H1 (cell line): ENCODE measurements at regions not wholly inside any gene's neighbourhood (a gene's known extent, or its start where the extent isn't known, plus 50 kb on each side); places are given as distances from the start of the nearest gene placed in this dataset.

Experiments
- CTCF ChIA-PET: fragments of 300-600 bp; sonication (Branson Sonifier 250); formaldehyde crosslinking; loops from one replicate; lab custom pipeline; 2021; ENCODE audit not compliant: partially characterized antibody; lab: Charles Lee
- POLR2A ChIA-PET: fragments of 300-600 bp; sonication (Branson Sonifier 250); formaldehyde crosslinking; loops from one replicate; lab custom pipeline; 2021; ENCODE audit warnings: inconsistent platforms; ENCODE audit not compliant: partially characterized antibody; lab: Charles Lee
- DNase-seq, 2 experiments: peaks; one replicate each; pipeline versions ENCODE4 v3.0.0 to v3.0.0-alpha.2; 2010 to 2022; ENCODE audit warnings: low spot score in 2 of 2, low read depth in 1 of 2, mixed read lengths in 1 of 2
- FAIRE-seq: peaks from 2 replicates; lab custom pipeline; 2011; peaks lifted over from hg19 to GRCh38; lab: Jason Lieb, UNC
- H2AFZ ChIP-seq: 2 replicates; pipeline ENCODE4 v1.8.1; 2012; ENCODE audit warnings: low read length, inconsistent platforms
- H2AK5ac ChIP-seq: 2 replicates; pipeline ENCODE4 v1.6.1; 2013; ENCODE audit warnings: low read depth, low read length
- H2BK120ac ChIP-seq: replicated peaks from 2 replicates; pipeline ENCODE3; 2013; ENCODE audit warnings: low read depth, low read length, inconsistent platforms
- H2BK12ac ChIP-seq: 2 replicates; pipeline ENCODE4 v1.6.1; 2013; ENCODE audit warnings: low read depth, low read length
- H2BK15ac ChIP-seq: 2 replicates; pipeline ENCODE4 v1.6.1; 2013; ENCODE audit warnings: low read length
- H2BK20ac ChIP-seq: 2 replicates; pipeline ENCODE4 v1.6.1; 2013; ENCODE audit warnings: low read length
- H2BK5ac ChIP-seq: 2 replicates; pipeline ENCODE4 v1.6.1; 2013; ENCODE audit warnings: low read depth, low read length
- H3K14ac ChIP-seq: 2 replicates; pipeline ENCODE4 v1.6.1; 2013; ENCODE audit warnings: inconsistent platforms; ENCODE audit not compliant: insufficient read length
- H3K18ac ChIP-seq: 2 replicates; pipeline ENCODE4 v1.6.1; 2013; ENCODE audit warnings: low read length; ENCODE audit errors: extremely low read depth
- H3K23ac ChIP-seq: 2 replicates; pipeline ENCODE4 v1.6.1; 2013; ENCODE audit warnings: inconsistent platforms; ENCODE audit not compliant: insufficient read length
- H3K23me2 ChIP-seq: 2 replicates; pipeline ENCODE4 v1.6.1; 2013; ENCODE audit warnings: low read depth, low read length
- H3K27ac ChIP-seq: 2 replicates; pipeline ENCODE4 v1.6.1; 2011; ENCODE audit warnings: low read depth, low read length, inconsistent platforms
- H3K27me3 ChIP-seq, 4 experiments: replicated peaks in 1 of 4; 1 replicate in 1 of 4; 2 replicates in 3 of 4; pipeline versions ENCODE4 v1.6.1 to v1.8.1; 2011 to 2013; ENCODE audit warnings: low read length in 3 of 4, mild to moderate bottlenecking in 3 of 4, inconsistent platforms in 2 of 4, mixed read lengths in 2 of 4, moderate library complexity in 1 of 4; ENCODE audit not compliant: control insufficient read depth in 3 of 4, insufficient read depth in 3 of 4; ENCODE audit errors: extremely low read depth in 1 of 4
- H3K36me3 ChIP-seq, 4 experiments: 2 replicates each; pipeline versions ENCODE4 v1.6.1 to v1.8.1; 2011 to 2013; ENCODE audit warnings: mild to moderate bottlenecking in 4 of 4, low read length in 3 of 4, moderate library complexity in 2 of 4, control low read depth in 1 of 4, inconsistent platforms in 1 of 4; ENCODE audit not compliant: insufficient read depth in 4 of 4, control insufficient read depth in 2 of 4
- H3K4ac ChIP-seq: replicated peaks from 2 replicates; pipeline ENCODE3; 2013; ENCODE audit warnings: low read length, low read depth, mixed read lengths, inconsistent platforms; ENCODE audit not compliant: insufficient read length
- H3K4me1 ChIP-seq, 4 experiments: replicated peaks in 1 of 4; 1 replicate in 1 of 4; 2 replicates in 3 of 4; pipeline versions ENCODE4 v1.6.1 to v1.8.1; 2011 to 2013; ENCODE audit warnings: low read length in 3 of 4, inconsistent platforms in 2 of 4, mixed read lengths in 1 of 4; ENCODE audit not compliant: insufficient read depth in 4 of 4, control insufficient read depth in 3 of 4
- H3K4me2 ChIP-seq, 2 experiments: 2 replicates each; pipeline versions ENCODE4 v1.6.1 to v1.8.1; 2011 to 2013; ENCODE audit warnings: low read depth in 2 of 2, low read length in 2 of 2, control low read depth in 1 of 2, inconsistent platforms in 1 of 2, mild to moderate bottlenecking in 1 of 2; ENCODE audit not compliant: insufficient read depth in 1 of 2
- H3K4me3 ChIP-seq, 4 experiments: fragments of 200-600, 300-600 bp in 1 of 4; sonication (generic), shearing (Covaris generic), sonication (Bioruptor Twin) in 1 of 4; 2 replicates each; pipeline versions ENCODE4 v1.5.1 to v1.8.1; 2011 to 2016; ENCODE audit warnings: low read length in 4 of 4, low read depth in 3 of 4, control low read depth in 2 of 4, inconsistent platforms in 2 of 4, mild to moderate bottlenecking in 2 of 4, mixed read lengths in 1 of 4, moderate library complexity in 1 of 4; ENCODE audit not compliant: insufficient read depth in 2 of 4; ENCODE audit errors: extremely low read depth in 1 of 4
- H3K56ac ChIP-seq: replicated peaks from 2 replicates; pipeline ENCODE3; 2013; ENCODE audit warnings: low read depth, mild to moderate bottlenecking, mixed read lengths, low read length, inconsistent platforms; ENCODE audit not compliant: insufficient read length
- H3K79me1 ChIP-seq: 2 replicates; pipeline ENCODE4 v1.6.1; 2013; ENCODE audit warnings: low read depth, low read length, control low read depth
- H3K79me2 ChIP-seq, 2 experiments: 2 replicates each; pipeline versions ENCODE4 v1.6.1 to v1.8.1; 2012 to 2013; ENCODE audit warnings: low read length in 2 of 2, mild to moderate bottlenecking in 2 of 2, inconsistent platforms in 1 of 2; ENCODE audit not compliant: insufficient read depth in 2 of 2, control insufficient read depth in 1 of 2
- H3K9ac ChIP-seq, 4 experiments: replicated peaks in 1 of 4; 1 replicate in 1 of 4; 2 replicates in 3 of 4; pipeline versions ENCODE4 v1.6.1 to v1.8.1; 2011 to 2013; ENCODE audit warnings: low read depth in 3 of 4, low read length in 3 of 4, control low read depth in 2 of 4, mild to moderate bottlenecking in 2 of 4, moderate library complexity in 2 of 4, inconsistent platforms in 1 of 4; ENCODE audit errors: extremely low read depth in 1 of 4
- H3K9me3 ChIP-seq, 2 experiments: 2 replicates each; pipeline versions ENCODE4 v1.6.1 to v1.8.1; 2012 to 2013; ENCODE audit warnings: mild to moderate bottlenecking in 2 of 2, moderate library complexity in 2 of 2, control low read depth in 1 of 2, inconsistent platforms in 1 of 2, low read depth in 1 of 2, low read length in 1 of 2, mixed read lengths in 1 of 2; ENCODE audit not compliant: insufficient read depth in 2 of 2
- H4K20me1 ChIP-seq, 2 experiments: replicated peaks in 1 of 2; 2 replicates each; pipeline versions ENCODE3 to v1.8.1; 2011 to 2013; ENCODE audit warnings: inconsistent platforms in 2 of 2, low read length in 2 of 2, mild to moderate bottlenecking in 1 of 2; ENCODE audit not compliant: insufficient read depth in 2 of 2, control insufficient read depth in 1 of 2
- H4K5ac ChIP-seq: 2 replicates; pipeline ENCODE4 v1.6.1; 2013; ENCODE audit warnings: low read length, low read depth, mixed read lengths, inconsistent platforms; ENCODE audit not compliant: insufficient read length
- H4K8ac ChIP-seq: 2 replicates; pipeline ENCODE4 v1.8.0; 2013; ENCODE audit warnings: mild to moderate bottlenecking, moderate library complexity, low read length, inconsistent platforms; ENCODE audit not compliant: insufficient read depth; ENCODE audit errors: extremely low read depth
- H4K91ac ChIP-seq: replicated peaks from 2 replicates; pipeline ENCODE3; 2013; ENCODE audit warnings: low read length, mixed read lengths, inconsistent platforms; ENCODE audit not compliant: insufficient read length
- ASH2L ChIP-seq: fragments of 200-600, 300-600 bp; sonication (generic); IDR thresholded peaks from one replicate; pipeline ENCODE4 v1.7.1; 2017; ENCODE audit warnings: low read length
- EP300 ChIP-seq, 2 experiments: IDR thresholded peaks; 1 replicate in 1 of 2; 2 replicates in 1 of 2; pipeline ENCODE4 v1.6.1; 2011 to 2012; ENCODE audit warnings: low read depth in 2 of 2, low read length in 2 of 2, mild to moderate bottlenecking in 2 of 2, borderline replicate concordance in 1 of 2, inconsistent platforms in 1 of 2, moderate library complexity in 1 of 2
- GABPA ChIP-seq: IDR thresholded peaks from 2 replicates; pipeline ENCODE4 v1.6.1; 2011; ENCODE audit warnings: mild to moderate bottlenecking, low read length, moderate library complexity, borderline replicate concordance; ENCODE audit not compliant: insufficient read depth
- HDAC6 ChIP-seq: IDR thresholded peaks from one replicate; pipeline ENCODE4 v1.7.1; 2012; ENCODE audit warnings: low read depth, mild to moderate bottlenecking, inconsistent platforms, low read length, moderate library complexity
- POLR2AphosphoS5 ChIP-seq: IDR thresholded peaks from 2 replicates; pipeline ENCODE4 v1.6.1; 2011; ENCODE audit warnings: low read depth, low read length
- RFX5 ChIP-seq: IDR thresholded peaks from 2 replicates; pipeline ENCODE4 v1.6.1; 2011; ENCODE audit warnings: low read depth, low read length, improper control_type of control experiment, borderline replicate concordance
- RXRA ChIP-seq: IDR thresholded peaks from 2 replicates; pipeline ENCODE4 v1.6.1; 2011; ENCODE audit warnings: low read depth, mild to moderate bottlenecking, low read length, moderate library complexity; ENCODE audit not compliant: insufficient read depth
- SP4 ChIP-seq: IDR thresholded peaks from 2 replicates; pipeline ENCODE4 v1.6.1; 2012; ENCODE audit warnings: low read length, inconsistent platforms
- SRF ChIP-seq: IDR thresholded peaks from 2 replicates; pipeline ENCODE4 v1.6.1; 2011; ENCODE audit warnings: mild to moderate bottlenecking, low read depth, low read length, moderate library complexity
- TAF7 ChIP-seq: optimal IDR thresholded peaks from 2 replicates; pipeline ENCODE3; 2011; ENCODE audit warnings: low read depth, mild to moderate bottlenecking, inconsistent platforms, low read length, moderate library complexity, borderline replicate concordance
- WGBS, 2 experiments: shearing (Covaris generic) in 1 of 2; methylation state at CpG; one replicate each; pipeline versions ENCODE4 v1.1.6 to v1.1.7; 2013 to 2015; ENCODE audit warnings: low lambda C conversion rate in 2 of 2, mixed read lengths in 2 of 2, inconsistent platforms in 1 of 2, low coverage in 1 of 2, missing lambda C conversion rate in 1 of 2; ENCODE audit not compliant: insufficient replicate concordance in 2 of 2, insufficient coverage in 1 of 2, insufficient read length in 1 of 2; ENCODE audit errors: extremely low coverage in 1 of 2, missing lambda C conversion rate in 1 of 2; 5-methylcytosine and 5-hydroxymethylcytosine counted together

DNA sequence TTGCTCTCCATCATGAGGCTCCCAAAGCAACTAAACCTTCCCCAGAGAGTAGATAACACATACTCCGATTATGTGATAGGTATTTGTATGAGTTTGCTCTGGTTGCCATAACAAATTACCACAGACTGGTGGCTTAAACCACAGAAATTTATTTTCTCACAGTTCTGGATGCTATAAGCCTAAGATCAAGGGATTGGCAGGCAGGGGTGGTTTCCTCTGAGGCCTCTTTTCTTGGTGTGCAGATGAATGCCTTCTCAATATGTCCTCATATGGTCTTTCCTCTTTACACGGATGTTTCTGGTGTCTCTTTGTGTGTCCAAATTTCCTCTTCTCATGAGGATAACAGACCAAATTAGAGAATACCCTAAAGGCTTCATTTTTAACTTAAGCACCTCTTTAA, 285.8 kb upstream of the GRIP1 start:
- H4K5ac ChIP-seq = no peak overlapping the region
- no peak overlapping the region for H3K14ac ChIP-seq
- POLR2A ChIA-PET = no interaction called here
- H2BK15ac ChIP-seq = no peak overlapping the region
- no peak overlapping the region for H2BK120ac ChIP-seq
- no peaks in the 10 kb centered on the region; the same call in 1 of the 2 replicates for H3K23me2 ChIP-seq
- CTCF ChIA-PET = no interaction called here
- H3K36me3 ChIP-seq = no peaks in the 10 kb centered on the region
- no peak overlapping the region for H4K91ac ChIP-seq
- no peak overlapping the region for H3K4me3 ChIP-seq
- H2BK20ac ChIP-seq = no peak overlapping the region
- H3K9ac ChIP-seq = no peak overlapping the region
- TF ChIP-seq ASH2L = no peak
- no peak for TF ChIP-seq SRF
- no peak for TF ChIP-seq SP4
- TF ChIP-seq TAF7 = no peak
- TF ChIP-seq GABPA = no peak
- no peak for TF ChIP-seq HDAC6
- TF ChIP-seq RXRA = no peak
- TF ChIP-seq RFX5 = no peak
- TF ChIP-seq EP300 (IDR thresholded peaks at IDR 0.05; ENCODE audit: borderline replicate concordance in 1 of 2, low read depth in 2 of 2, low read length in 2 of 2) = no peak
- no peak for TF ChIP-seq POLR2AphosphoS5
- H3K27ac ChIP-seq = no peak overlapping the region
- H3K27me3 ChIP-seq = no peaks in the 10 kb centered on the region
- H3K4ac ChIP-seq = no peak overlapping the region
- no peak overlapping the region for H3K56ac ChIP-seq
- no peak overlapping the region for H2BK12ac ChIP-seq
- no peaks in the 10 kb centered on the region for H3K9me3 ChIP-seq
- H4K8ac ChIP-seq = no peak overlapping the region
- DNase-seq (no peak), FAIRE-seq (no peak)
- 0 out of 4 replicates have a peak, but pooled peaks cover 0 to 5% of the 10 kb centered on the region in 2 experiments for H3K79me2 ChIP-seq
- H4K20me1 ChIP-seq = no peaks in the 10 kb centered on the region
- no peak overlapping the region for H2BK5ac ChIP-seq
- WGBS, 2 experiments = 86% methylated on average over 2 of the region's 2 CpGs; no CpG with 5 or more reads in 1 of the 2 experiments
- H3K18ac ChIP-seq = no peak overlapping the region
- H3K23ac ChIP-seq = no peak overlapping the region
- H3K4me1 ChIP-seq = peaks cover 0 to 3% (median 2%) of the 10 kb centered on the region in 4 experiments; a peak in 2 of 7 replicates
- H2AK5ac ChIP-seq = no peak overlapping the region
- H3K79me1 ChIP-seq = no peaks in the 10 kb centered on the region
- H3K4me2 ChIP-seq = no peak overlapping the region
- H2AFZ ChIP-seq = no peak overlapping the region
